ENCODE measurements at regions not wholly inside any gene's neighbourhood (a gene's known extent, or its start where the extent isn't known, plus 50 kb on each side); places are given as distances from the start of the nearest gene placed in this dataset.

- CTCF ChIA-PET = no interaction called here
- POLR2A ChIA-PET = no interaction called here
- no TSS peak for BruUV-seq (replicated peaks)
Observed at GRCh38 chr2:138157372-138157771, 193.1 kb downstream of the HNMT start.

More at GRCh38 chr2:138157372-138157771, 193.1 kb downstream of the HNMT start:
- no peaks in the 10 kb centered on the region for H3K9me1 ChIP-seq (replicated peaks; ENCODE audit: control insufficient read depth, extremely low read depth, insufficient read depth, low read length)
- DNase-seq (ENCODE audit: low read depth, low spot score) (no peak), FAIRE-seq (no peak)
- no peak for TF ChIP-seq POLR2A (IDR thresholded peaks at IDR 0.05; ENCODE audit: low read depth, low read length)
- TF ChIP-seq EZH2 (IDR thresholded peaks at IDR 0.05; ENCODE audit: borderline replicate concordance, low read depth, low read length, severe bottlenecking) = no peak
- TF ChIP-seq MYC (IDR thresholded peaks at IDR 0.05; ENCODE audit: low read depth, low read length) = no peak
- no peak for TF ChIP-seq POLR2AphosphoS5 (IDR thresholded peaks at IDR 0.05; ENCODE audit: insufficient read depth, low read depth, low read length)
- TF ChIP-seq MAX (IDR thresholded peaks at IDR 0.05; ENCODE audit: insufficient read depth, insufficient read length) = no peak
- TF ChIP-seq GATA2 (IDR thresholded peaks at IDR 0.05; ENCODE audit: insufficient read depth, insufficient read length, low read depth, low read length) = no peak
- TF ChIP-seq FOS (IDR thresholded peaks at IDR 0.05; ENCODE audit: borderline replicate concordance, insufficient read depth, low read length) = no peak
- TF ChIP-seq CTCF (IDR thresholded peaks at IDR 0.05; ENCODE audit: extremely low read depth in 1 of 2, insufficient read depth in 1 of 2, low read depth in 1 of 2, low read length in 2 of 2) = no peak
- TF ChIP-seq JUN (IDR thresholded peaks at IDR 0.05; ENCODE audit: borderline replicate concordance, insufficient read depth, insufficient read length, low read depth) = no peak
- no peak overlapping the region for H3K4me3 ChIP-seq (replicated peaks in 1 of 3; ENCODE audit: insufficient read depth in 1 of 3, low read depth in 1 of 3, low read length in 3 of 3)
- H3K27ac ChIP-seq (ENCODE audit: insufficient read depth, low read depth, low read length) = no peak overlapping the region
- no peaks in the 10 kb centered on the region for H3K4me1 ChIP-seq (ENCODE audit: control insufficient read depth, extremely low read depth, insufficient read depth, low read length)
- no peak overlapping the region for H3K9ac ChIP-seq (replicated peaks; ENCODE audit: extremely low read depth, insufficient read depth, low read length)
- H4K20me1 ChIP-seq (replicated peaks; ENCODE audit: control insufficient read depth, extremely low read depth, insufficient read depth, low read length) = no peaks in the 10 kb centered on the region
- no peaks in the 10 kb centered on the region for H3K9me3 ChIP-seq (replicated peaks; ENCODE audit: control insufficient read depth, insufficient read depth, low read length)
- dilution Hi-C loops (cut with MboI; ENCODE audit: extremely low pct_ligation_motif_present, low sequenced_read_pairs) (no loop called here), intact Hi-C loops (cut with micrococcal nuclease) (no loop called here)
- H3K4me2 ChIP-seq (ENCODE audit: insufficient read depth, low read length) = no peak overlapping the region
- no peak overlapping the region for H2AFZ ChIP-seq (ENCODE audit: low read depth, low read length)
- no peaks in the 10 kb centered on the region for H3K36me3 ChIP-seq (ENCODE audit: control insufficient read depth in 2 of 2, extremely low read depth in 1 of 2, insufficient read depth in 2 of 2, low read length in 2 of 2)
- H3K27me3 ChIP-seq (ENCODE audit: control insufficient read depth in 2 of 2, insufficient read depth in 2 of 2, low read length in 2 of 2) = no peaks in the 10 kb centered on the region
- H3K79me2 ChIP-seq (ENCODE audit: control insufficient read depth, insufficient read depth, low read length) = no peaks in the 10 kb centered on the region

Measured in endothelial cell of umbilical vein (primary cell).